ENCODE measurements at regions not wholly inside any gene's neighbourhood (a gene's known extent, or its start where the extent isn't known, plus 50 kb on each side); places are given as distances from the start of the nearest gene placed in this dataset.
"Not testable (repeated sequence)": the region's sequence is repeated elsewhere in the genome, so short reads cannot be mapped to it uniquely, and the experiment has no call there.

GRCh38 chr3:74839566-74839965, 225.1 kb upstream of the CNTN3 start:
- TF ChIP-seq CTCF (conservative IDR thresholded peaks at IDR 0.05) (no peak), ZFX (IDR thresholded peaks at IDR 0.05) (no peak)
- no peak overlapping the region for H3K27ac ChIP-seq

- TF ChIP-seq CTCF (conservative IDR thresholded peaks at IDR 0.05) (no peak), ZFX (IDR thresholded peaks at IDR 0.05) (no peak)
- H3K27ac ChIP-seq, result no peak overlapping the region
Observed at GRCh38 chr3:74832925-74833324, 218.5 kb upstream of the CNTN3 start.

GRCh38 chr3:74830845-74831244, 216.4 kb upstream of the CNTN3 start:
- H3K27ac ChIP-seq, result not testable (repeated sequence)

- not testable (repeated sequence) for H3K27ac ChIP-seq
Observed at GRCh38 chr3:74825404-74825803, 210.9 kb upstream of the CNTN3 start.

- no peak for TF ChIP-seq CTCF (conservative IDR thresholded peaks at IDR 0.05)
- no peak for TF ChIP-seq ZFX (IDR thresholded peaks at IDR 0.05)
- H3K27ac ChIP-seq, result no peak overlapping the region
Observed at GRCh38 chr3:74824366-74824765, 209.9 kb upstream of the CNTN3 start.

GRCh38 chr3:74814181-74814580, 199.7 kb upstream of the CNTN3 start:
- no peak for TF ChIP-seq ZFX (IDR thresholded peaks at IDR 0.05)
- no peak for TF ChIP-seq CTCF (conservative IDR thresholded peaks at IDR 0.05)
- H3K27ac ChIP-seq, result no peak overlapping the region

GRCh38 chr3:74812756-74813155, 198.3 kb upstream of the CNTN3 start:
- no peak overlapping the region for H3K27ac ChIP-seq
- TF ChIP-seq CTCF (conservative IDR thresholded peaks at IDR 0.05) (no peak), ZFX (IDR thresholded peaks at IDR 0.05) (no peak)

GRCh38 chr3:74808506-74809275, 194.2 kb upstream of the CNTN3 start:
- no peak overlapping the region for H3K27ac ChIP-seq
- TF ChIP-seq ZFX (IDR thresholded peaks at IDR 0.05), result no peak
- no peak for TF ChIP-seq CTCF (conservative IDR thresholded peaks at IDR 0.05)
